Activated CD4-positive, alpha-beta memory T cell treated with anti-CD3 and anti-CD28 coated beads for 36 hours (primary cell): ENCODE measurements at regions not wholly inside any gene's neighbourhood (a gene's known extent, or its start where the extent isn't known, plus 50 kb on each side); places are given as distances from the start of the nearest gene placed in this dataset.

Experiments
- CTCF ChIA-PET: fragments of 350-600 bp; sonication (Branson Sonifier 250); formaldehyde crosslinking; loops from one replicate; lab custom pipeline; 2021; ENCODE audit warnings: antibody characterized with exemption, inconsistent platforms; lab: Charles Lee
- POLR2A ChIA-PET: fragments of 350-600 bp; sonication (Branson Sonifier 250); formaldehyde crosslinking; loops from one replicate; lab custom pipeline; 2021; ENCODE audit warnings: antibody characterized with exemption; lab: Charles Lee
- DNase-seq: peaks from one replicate; pipeline ENCODE4 v3.0.0-alpha.2; 2020
- H3K27ac Mint-ChIP-seq: one replicate; pipeline ENCODE4 v1.8.0; 2021; ENCODE audit warnings: mixed read lengths
- H3K27me3 Mint-ChIP-seq: one replicate; pipeline ENCODE4 v1.8.0; 2021; ENCODE audit warnings: mixed read lengths
- H3K36me3 Mint-ChIP-seq: one replicate; pipeline ENCODE4 v1.8.0; 2021; ENCODE audit warnings: mixed read lengths
- H3K4me1 Mint-ChIP-seq: one replicate; pipeline ENCODE4 v1.8.0; 2021; ENCODE audit warnings: low read depth, mixed read lengths
- H3K4me3 Mint-ChIP-seq: one replicate; pipeline ENCODE4 v1.8.0; 2021; ENCODE audit warnings: mild to moderate bottlenecking, mixed read lengths
- H3K9me3 Mint-ChIP-seq: one replicate; pipeline ENCODE4 v1.8.0; 2021; ENCODE audit warnings: mixed read lengths
- intact Hi-C: fragments of 100-400 bp; cut with micrococcal nuclease; formaldehyde crosslinking; loops from one replicate; pipeline ENCODE4 v1.15.1; 2023

GRCh38 chr5:61596265-61596664, 264.2 kb downstream of the ZSWIM6 start:
- ChIA-PET POLR2A (no interaction called here), CTCF (no interaction called here)
- intact Hi-C loops, result no loop called here
- Mint-ChIP-seq H3K9me3 (no peaks in the 10 kb centered on the region), H3K36me3 (no peaks in the 10 kb centered on the region), H3K27ac (no peak overlapping the region), H3K4me1 (no peaks in the 10 kb centered on the region), H3K27me3 (peaks cover 13% of the 10 kb centered on the region), H3K4me3 (no peak overlapping the region)
- DNase-seq, result no peak

GRCh38 chr5:61597684-61598083, 265.6 kb downstream of the ZSWIM6 start:
- POLR2A ChIA-PET, result no interaction called here
- intact Hi-C loops, result no loop called here
- H3K36me3 Mint-ChIP-seq, result no peaks in the 10 kb centered on the region
- H3K4me1 Mint-ChIP-seq, result no peaks in the 10 kb centered on the region
- no peaks in the 10 kb centered on the region for H3K9me3 Mint-ChIP-seq
- no peak overlapping the region for H3K4me3 Mint-ChIP-seq
- peaks cover 15% of the 10 kb centered on the region for H3K27me3 Mint-ChIP-seq
- no peak overlapping the region for H3K27ac Mint-ChIP-seq
- no peak for DNase-seq
- CTCF ChIA-PET, result interaction anchor here (1.1 kb wide), 1 partner anchor 9 kb away, joined by 3 read pairs; no protein-coding TSS in a partner anchor

- DNase-seq, result no peak
- no peaks in the 10 kb centered on the region for H3K4me1 Mint-ChIP-seq
- H3K36me3 Mint-ChIP-seq, result no peaks in the 10 kb centered on the region
- ChIA-PET CTCF (interaction anchor here (1.1 kb wide), 1 partner anchor 9 kb away, joined by 3 read pairs; no protein-coding TSS in a partner anchor), POLR2A (no interaction called here)
- H3K27ac Mint-ChIP-seq, result no peak overlapping the region
- intact Hi-C loops, result no loop called here
- peaks cover 15% of the 10 kb centered on the region for H3K27me3 Mint-ChIP-seq
- H3K9me3 Mint-ChIP-seq, result no peaks in the 10 kb centered on the region
- no peak overlapping the region for H3K4me3 Mint-ChIP-seq
Measured at GRCh38 chr5:61598126-61598525, 266.1 kb downstream of the ZSWIM6 start.

- Mint-ChIP-seq H3K36me3 (no peaks in the 10 kb centered on the region), H3K9me3 (no peaks in the 10 kb centered on the region), H3K4me3 (no peak overlapping the region), H3K27me3 (peaks cover 17% of the 10 kb centered on the region), H3K4me1 (no peaks in the 10 kb centered on the region), H3K27ac (no peak overlapping the region)
- ChIA-PET CTCF (interaction anchor here (1.0 kb wide), 1 partner anchor 58 kb away, joined by 4 read pairs; no protein-coding TSS in a partner anchor), POLR2A (no interaction called here)
- intact Hi-C loops, result no loop called here
- no peak for DNase-seq
Measured at GRCh38 chr5:61599370-61600122, 267.5 kb downstream of the ZSWIM6 start.

- CTCF ChIA-PET, result no interaction called here
- no peak overlapping the region for H3K4me3 Mint-ChIP-seq
Measured at GRCh38 chr5:61600123-61600444, 268.0 kb downstream of the ZSWIM6 start.

GRCh38 chr5:61600945-61601511, 269.0 kb downstream of the ZSWIM6 start:
- Mint-ChIP-seq H3K27ac (no peak overlapping the region), H3K27me3 (peaks cover 22% of the 10 kb centered on the region), H3K4me1 (no peaks in the 10 kb centered on the region), H3K36me3 (no peaks in the 10 kb centered on the region), H3K4me3 (no peak overlapping the region), H3K9me3 (no peaks in the 10 kb centered on the region)
- no peak for DNase-seq
- CTCF ChIA-PET, result no interaction called here
- intact Hi-C loops, result no loop called here
- POLR2A ChIA-PET, result no interaction called here

More at GRCh38 chr5:61600123-61600444, 268.0 kb downstream of the ZSWIM6 start:
- H3K36me3 Mint-ChIP-seq, result no peaks in the 10 kb centered on the region
- intact Hi-C loops, result no loop called here
- H3K4me1 Mint-ChIP-seq, result no peaks in the 10 kb centered on the region
- no peak overlapping the region for H3K27ac Mint-ChIP-seq
- POLR2A ChIA-PET, result no interaction called here
- DNase-seq, result no peak
- H3K27me3 Mint-ChIP-seq, result peaks cover 18% of the 10 kb centered on the region
- H3K9me3 Mint-ChIP-seq, result no peaks in the 10 kb centered on the region

GRCh38 chr5:61603211-61603908, 271.3 kb downstream of the ZSWIM6 start:
- peaks cover 17% of the 10 kb centered on the region for H3K27me3 Mint-ChIP-seq
- H3K36me3 Mint-ChIP-seq, result no peaks in the 10 kb centered on the region
- no peak for DNase-seq
- H3K4me3 Mint-ChIP-seq, result no peak overlapping the region
- no peak overlapping the region for H3K27ac Mint-ChIP-seq
- no peaks in the 10 kb centered on the region for H3K4me1 Mint-ChIP-seq
- H3K9me3 Mint-ChIP-seq, result no peaks in the 10 kb centered on the region
- POLR2A ChIA-PET, result no interaction called here
- CTCF ChIA-PET, result no interaction called here
- intact Hi-C loops, result no loop called here

GRCh38 chr5:61604076-61605025, 272.3 kb downstream of the ZSWIM6 start:
- Mint-ChIP-seq H3K9me3 (no peaks in the 10 kb centered on the region), H3K4me3 (no peak overlapping the region), H3K36me3 (no peaks in the 10 kb centered on the region), H3K4me1 (no peaks in the 10 kb centered on the region), H3K27me3 (peaks cover 16% of the 10 kb centered on the region), H3K27ac (no peak overlapping the region)
- intact Hi-C loops, result no loop called here
- POLR2A ChIA-PET, result no interaction called here
- no peak for DNase-seq
- CTCF ChIA-PET, result no interaction called here

GRCh38 chr5:61609840-61610677, 278.0 kb downstream of the ZSWIM6 start:
- Mint-ChIP-seq H3K4me3 (no peak overlapping the region), H3K36me3 (no peaks in the 10 kb centered on the region), H3K4me1 (no peaks in the 10 kb centered on the region), H3K27ac (no peak overlapping the region), H3K9me3 (no peaks in the 10 kb centered on the region), H3K27me3 (peaks cover 7% of the 10 kb centered on the region)
- DNase-seq, result no peak
- ChIA-PET POLR2A (no interaction called here), CTCF (no interaction called here)
- intact Hi-C loops, result no loop called here

GRCh38 chr5:61610678-61611024, 278.6 kb downstream of the ZSWIM6 start:
- Mint-ChIP-seq H3K27me3 (peaks cover 4% of the 10 kb centered on the region), H3K27ac (no peak overlapping the region), H3K36me3 (no peaks in the 10 kb centered on the region), H3K4me3 (no peak overlapping the region), H3K9me3 (no peaks in the 10 kb centered on the region), H3K4me1 (no peaks in the 10 kb centered on the region)
- no peak for DNase-seq
- POLR2A ChIA-PET, result no interaction called here
- CTCF ChIA-PET, result no interaction called here
- intact Hi-C loops, result no loop called here

- no peak overlapping the region for H3K4me3 Mint-ChIP-seq
- intact Hi-C loops, result no loop called here
- no peaks in the 10 kb centered on the region for H3K4me1 Mint-ChIP-seq
- ChIA-PET POLR2A (no interaction called here), CTCF (no interaction called here)
- no peak for DNase-seq
- H3K27ac Mint-ChIP-seq, result no peak overlapping the region
- H3K36me3 Mint-ChIP-seq, result no peaks in the 10 kb centered on the region
- no peaks in the 10 kb centered on the region for H3K9me3 Mint-ChIP-seq
- no peaks in the 10 kb centered on the region for H3K27me3 Mint-ChIP-seq
Measured at GRCh38 chr5:61612431-61612830, 280.4 kb downstream of the ZSWIM6 start.
